Lower lobe of right lung (tissue), 2 donors: ENCODE measurements at regions not wholly inside any gene's neighbourhood (a gene's known extent, or its start where the extent isn't known, plus 50 kb on each side); places are given as distances from the start of the nearest gene placed in this dataset.
"Not testable (repeated sequence)": the region's sequence is repeated elsewhere in the genome, so short reads cannot be mapped to it uniquely, and the experiment has no call there.

Experiments
- ATAC-seq, 2 donors: fragments of 200-7000 bp; cut with Tn5 transposase; one replicate each; pipeline ENCODE4 v1.9.1; 2020 to 2022; ENCODE audit warnings: mild to moderate bottlenecking in 2 of 2, moderate library complexity in 2 of 2
- DNase-seq: peaks from one replicate; pipeline ENCODE4 v3.0.0-alpha.2; 2020
- H3K27ac ChIP-seq: fragments of 200-600 bp; one replicate; pipeline ENCODE4 v1.8.0; 2022
- H3K27me3 ChIP-seq: fragments of 200-600 bp; one replicate; pipeline ENCODE4 v1.8.0; 2022; ENCODE audit warnings: low read depth
- H3K36me3 ChIP-seq: fragments of 200-600 bp; one replicate; pipeline ENCODE4 v1.8.0; 2022; ENCODE audit warnings: mild to moderate bottlenecking
- H3K4me1 ChIP-seq: fragments of 200-600 bp; one replicate; pipeline ENCODE4 v1.8.0; 2022
- H3K4me3 ChIP-seq: fragments of 200-600 bp; one replicate; pipeline ENCODE4 v1.8.0; 2022; ENCODE audit warnings: mild to moderate bottlenecking
- H3K9me3 ChIP-seq: fragments of 200-600 bp; one replicate; pipeline ENCODE4 v1.8.0; 2022
- intact Hi-C: fragments of 100-400 bp; cut with DNase I; formaldehyde crosslinking; loops from one replicate; pipeline ENCODE4 v1.11.0; 2022
- TF ChIP-seq, protein P1 (sequence below): fragments of 200-600 bp; IDR thresholded peaks from one replicate; pipeline ENCODE4 v1.8.0; 2022; ENCODE audit warnings: antibody characterized with exemption, mild to moderate bottlenecking
- donor health status: DM: no; HTN: yes; CAD: no; lungs with severe emphysema.

DNA sequence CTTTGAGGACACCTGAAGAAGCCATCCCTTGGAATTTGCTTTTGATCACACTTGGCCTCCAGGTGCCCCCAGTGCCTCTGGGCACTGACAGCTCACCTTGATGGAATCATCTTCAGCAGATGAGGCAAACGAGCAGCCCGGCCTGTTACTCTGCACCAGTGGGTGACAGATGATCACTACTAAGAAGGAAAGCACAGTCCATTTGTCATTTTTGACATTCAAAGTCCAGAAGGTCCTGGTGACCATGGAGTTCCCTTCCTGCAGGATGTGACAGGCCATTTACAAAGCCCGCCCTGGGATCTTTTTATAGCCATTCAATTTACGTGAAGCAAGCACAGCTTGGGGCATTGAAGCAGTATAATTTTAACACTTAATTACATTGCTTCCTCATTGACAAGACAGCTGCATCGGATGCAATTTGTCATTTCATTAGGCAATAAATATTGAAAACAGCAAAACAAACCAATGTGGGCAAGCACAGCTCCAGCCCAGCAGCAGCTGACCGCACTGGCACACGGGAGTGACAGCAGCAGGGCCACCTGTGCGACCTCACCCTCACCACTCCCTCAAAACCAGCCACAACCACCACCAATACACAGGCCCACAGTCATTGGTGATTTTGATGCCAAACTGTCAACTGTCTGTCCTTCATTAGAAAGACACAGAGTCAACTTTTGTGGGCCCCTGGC is 76.0 kb upstream of the SLC66A3 start:
- Histone ChIP-seq H3K4me3 (no peak overlapping the region), H3K4me1 (no peaks in the 10 kb centered on the region), H3K9me3 (no peaks in the 10 kb centered on the region), H3K36me3 (no peaks in the 10 kb centered on the region), H3K27me3 (no peaks in the 10 kb centered on the region), H3K27ac (no peak overlapping the region)
- TF ChIP-seq, protein P1, sequence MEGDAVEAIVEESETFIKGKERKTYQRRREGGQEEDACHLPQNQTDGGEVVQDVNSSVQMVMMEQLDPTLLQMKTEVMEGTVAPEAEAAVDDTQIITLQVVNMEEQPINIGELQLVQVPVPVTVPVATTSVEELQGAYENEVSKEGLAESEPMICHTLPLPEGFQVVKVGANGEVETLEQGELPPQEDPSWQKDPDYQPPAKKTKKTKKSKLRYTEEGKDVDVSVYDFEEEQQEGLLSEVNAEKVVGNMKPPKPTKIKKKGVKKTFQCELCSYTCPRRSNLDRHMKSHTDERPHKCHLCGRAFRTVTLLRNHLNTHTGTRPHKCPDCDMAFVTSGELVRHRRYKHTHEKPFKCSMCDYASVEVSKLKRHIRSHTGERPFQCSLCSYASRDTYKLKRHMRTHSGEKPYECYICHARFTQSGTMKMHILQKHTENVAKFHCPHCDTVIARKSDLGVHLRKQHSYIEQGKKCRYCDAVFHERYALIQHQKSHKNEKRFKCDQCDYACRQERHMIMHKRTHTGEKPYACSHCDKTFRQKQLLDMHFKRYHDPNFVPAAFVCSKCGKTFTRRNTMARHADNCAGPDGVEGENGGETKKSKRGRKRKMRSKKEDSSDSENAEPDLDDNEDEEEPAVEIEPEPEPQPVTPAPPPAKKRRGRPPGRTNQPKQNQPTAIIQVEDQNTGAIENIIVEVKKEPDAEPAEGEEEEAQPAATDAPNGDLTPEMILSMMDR = no peak
- intact Hi-C loops = no loop called here
- no peak for ATAC-seq
- no peak for DNase-seq

DNA sequence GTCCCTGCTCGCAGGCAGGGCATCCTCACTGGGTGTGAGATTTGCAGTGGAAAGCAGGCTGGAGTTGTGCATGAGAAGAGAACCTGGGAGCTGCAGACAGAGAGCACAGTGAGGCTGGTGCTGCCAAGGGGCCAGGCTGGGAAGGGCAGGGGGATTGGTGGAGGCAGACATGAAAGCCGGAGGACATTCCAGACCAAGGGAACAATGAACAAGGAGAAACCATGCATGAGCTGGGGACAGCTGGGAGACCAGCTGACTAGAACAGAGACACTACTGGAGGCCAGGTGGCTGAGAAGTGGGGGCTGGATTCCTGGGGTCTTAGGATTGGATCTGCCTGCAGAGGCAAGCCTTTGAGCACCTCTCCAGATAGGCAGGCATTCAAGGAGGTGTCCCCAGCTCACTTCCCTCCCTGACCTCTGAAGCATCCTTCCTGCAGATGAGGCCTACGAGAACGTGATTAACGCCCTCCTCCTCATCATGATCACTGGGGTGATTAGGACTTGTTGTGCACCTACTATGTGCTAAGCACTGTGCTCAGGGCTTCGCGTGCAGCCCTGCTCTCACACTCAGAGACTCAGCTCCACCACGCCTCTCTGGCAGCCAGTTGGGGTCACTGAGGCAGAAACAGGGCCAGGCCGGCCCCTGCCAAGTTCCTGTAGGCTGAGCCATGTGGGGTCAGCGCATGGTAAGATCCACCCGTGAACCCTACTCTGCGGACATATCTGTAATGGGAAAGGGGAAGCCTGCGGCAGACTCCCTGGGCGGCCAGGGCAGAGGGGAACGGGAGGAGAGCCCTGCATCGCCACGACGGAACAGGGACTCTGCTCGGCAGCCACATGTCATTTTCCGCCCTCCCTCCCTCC is 74.8 kb upstream of the SLC66A3 start:
- no peaks in the 10 kb centered on the region for H3K36me3 ChIP-seq
- no peak overlapping the region for H3K4me3 ChIP-seq
- no peaks in the 10 kb centered on the region for H3K27me3 ChIP-seq
- intact Hi-C loops = no loop called here
- no peak overlapping the region for H3K27ac ChIP-seq
- TF ChIP-seq, protein P1 = no peak
- DNase-seq (no peak), ATAC-seq (no peak)
- H3K9me3 ChIP-seq = no peaks in the 10 kb centered on the region
- H3K4me1 ChIP-seq = no peaks in the 10 kb centered on the region

DNA sequence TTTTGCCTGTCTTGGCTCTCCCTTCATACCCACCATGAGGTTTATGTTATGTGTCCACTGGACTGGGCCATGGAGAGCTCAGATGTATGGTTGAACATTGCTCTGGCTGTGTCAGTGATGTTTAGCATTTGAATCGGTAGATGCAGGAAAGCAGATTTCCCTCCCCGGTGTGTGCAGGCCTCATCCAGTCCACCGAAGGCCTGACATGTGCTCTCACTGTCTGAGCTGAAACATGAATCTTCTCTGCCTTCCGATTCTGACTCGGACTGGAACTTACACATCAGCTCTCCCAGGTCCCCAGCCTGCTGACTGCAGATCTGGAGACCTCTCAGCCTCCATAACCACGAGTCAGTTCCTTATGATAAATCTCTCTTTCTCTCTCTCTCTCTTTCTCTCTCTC is 72.4 kb upstream of the SLC66A3 start:
- Histone ChIP-seq H3K4me3 (no peak overlapping the region), H3K36me3 (no peaks in the 10 kb centered on the region), H3K4me1 (no peaks in the 10 kb centered on the region), H3K27ac (no peak overlapping the region), H3K27me3 (no peaks in the 10 kb centered on the region), H3K9me3 (no peaks in the 10 kb centered on the region)
- ATAC-seq = no peak
- TF ChIP-seq, protein P1 = no peak
- no peak for DNase-seq
- intact Hi-C loops = no loop called here

DNA sequence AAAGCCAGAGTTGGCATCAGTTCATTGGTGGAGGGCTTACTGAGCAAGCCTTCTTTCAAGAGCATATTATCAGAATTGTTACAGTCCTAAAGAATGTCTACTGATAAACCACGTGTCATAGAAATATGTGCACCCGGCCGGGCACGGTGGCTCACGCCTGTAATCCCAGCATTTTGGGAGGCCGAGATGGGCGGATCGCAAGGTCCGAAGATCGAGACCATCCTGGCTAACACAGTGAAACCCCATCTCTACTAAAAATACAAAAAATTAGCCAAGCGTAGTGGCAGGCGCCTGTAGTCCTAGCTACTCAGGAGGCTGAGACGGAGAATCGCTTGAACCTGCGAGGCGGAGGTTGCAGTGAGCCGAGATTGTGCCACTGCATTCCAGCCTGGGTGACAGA is 66.4 kb upstream of the SLC66A3 start:
- H3K9me3 ChIP-seq, H3K27me3 ChIP-seq, H3K4me1 ChIP-seq, DNase-seq, H3K4me3 ChIP-seq, H3K27ac ChIP-seq, ATAC-seq, intact Hi-C loops, H3K36me3 ChIP-seq: not testable (repeated sequence)

DNA sequence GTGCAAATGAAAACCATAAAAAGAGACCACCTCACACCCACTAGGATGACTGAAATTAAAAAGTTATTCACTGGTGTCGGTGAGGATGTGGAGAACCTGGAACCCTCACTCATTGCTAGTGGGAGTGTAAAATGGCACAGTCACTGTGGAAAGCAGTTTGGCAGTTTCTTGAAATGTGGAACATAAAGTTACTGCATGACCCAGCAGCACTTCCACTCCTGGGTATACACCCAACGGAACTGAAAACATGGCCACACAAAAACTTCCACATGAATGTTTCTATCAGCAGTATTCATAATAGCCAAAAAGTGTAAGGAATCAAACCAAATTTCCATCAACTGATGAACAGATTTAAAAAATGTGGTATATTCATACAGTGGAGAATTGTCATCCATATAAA is 65.1 kb upstream of the SLC66A3 start:
- ATAC-seq = no peak
- TF ChIP-seq, protein P1 = no peak

More for the DNA sequence above, 65.1 kb upstream of the SLC66A3 start:
- no peak for DNase-seq
- no peak overlapping the region for H3K4me3 ChIP-seq
- H3K27ac ChIP-seq = no peak overlapping the region
- H3K9me3 ChIP-seq = no peaks in the 10 kb centered on the region
- no peaks in the 10 kb centered on the region for H3K27me3 ChIP-seq
- no peaks in the 10 kb centered on the region for H3K36me3 ChIP-seq
- intact Hi-C loops = no loop called here
- no peaks in the 10 kb centered on the region for H3K4me1 ChIP-seq
